Loucy (cell line): ENCODE measurements at regions not wholly inside any gene's neighbourhood (a gene's known extent, or its start where the extent isn't known, plus 50 kb on each side); places are given as distances from the start of the nearest gene placed in this dataset.

Source experiments
- CTCF ChIP-seq: fragments of 200-600 bp; sonication (generic); conservative IDR thresholded peaks from 2 replicates; pipeline ENCODE4 v1.5.1; 2014; ENCODE audit warnings: mild to moderate bottlenecking, antibody characterized with exemption, low read length
- EZH2phosphoT487 ChIP-seq: fragments of 200-600 bp; IDR thresholded peaks from 2 replicates; pipeline ENCODE4 v1.6.1; 2018; ENCODE audit warnings: antibody characterized with exemption, mild to moderate bottlenecking, moderate library complexity, borderline replicate concordance

- no peak for TF ChIP-seq CTCF
- no peak for TF ChIP-seq EZH2phosphoT487
Observed at GRCh38 chr5:94094793-94095441, 353.5 kb upstream of the POU5F2 start.
